ENCODE measurements at regions not wholly inside any gene's neighbourhood (a gene's known extent, or its start where the extent isn't known, plus 50 kb on each side); places are given as distances from the start of the nearest gene placed in this dataset.

DNA sequence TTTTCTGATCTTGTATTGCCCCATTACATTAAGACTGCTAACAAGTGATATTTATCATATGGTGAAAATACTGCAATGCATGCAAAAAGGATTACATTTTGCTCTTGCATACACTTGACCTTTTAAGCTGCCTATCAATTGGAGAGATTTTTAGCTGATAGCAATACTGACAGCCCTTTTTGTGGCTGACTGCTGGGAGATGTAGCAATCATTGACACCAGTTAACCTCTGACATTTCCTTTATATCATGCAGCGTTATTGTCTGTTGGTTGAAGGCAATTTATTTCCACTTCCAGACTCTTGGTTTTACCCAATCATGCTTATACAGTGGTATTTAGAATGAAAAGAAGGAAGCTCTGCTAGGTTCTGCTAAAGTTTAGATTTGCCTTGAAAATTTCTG lies 364.0 kb downstream of the LMO7 start:
- TF ChIP-seq, protein P1, sequence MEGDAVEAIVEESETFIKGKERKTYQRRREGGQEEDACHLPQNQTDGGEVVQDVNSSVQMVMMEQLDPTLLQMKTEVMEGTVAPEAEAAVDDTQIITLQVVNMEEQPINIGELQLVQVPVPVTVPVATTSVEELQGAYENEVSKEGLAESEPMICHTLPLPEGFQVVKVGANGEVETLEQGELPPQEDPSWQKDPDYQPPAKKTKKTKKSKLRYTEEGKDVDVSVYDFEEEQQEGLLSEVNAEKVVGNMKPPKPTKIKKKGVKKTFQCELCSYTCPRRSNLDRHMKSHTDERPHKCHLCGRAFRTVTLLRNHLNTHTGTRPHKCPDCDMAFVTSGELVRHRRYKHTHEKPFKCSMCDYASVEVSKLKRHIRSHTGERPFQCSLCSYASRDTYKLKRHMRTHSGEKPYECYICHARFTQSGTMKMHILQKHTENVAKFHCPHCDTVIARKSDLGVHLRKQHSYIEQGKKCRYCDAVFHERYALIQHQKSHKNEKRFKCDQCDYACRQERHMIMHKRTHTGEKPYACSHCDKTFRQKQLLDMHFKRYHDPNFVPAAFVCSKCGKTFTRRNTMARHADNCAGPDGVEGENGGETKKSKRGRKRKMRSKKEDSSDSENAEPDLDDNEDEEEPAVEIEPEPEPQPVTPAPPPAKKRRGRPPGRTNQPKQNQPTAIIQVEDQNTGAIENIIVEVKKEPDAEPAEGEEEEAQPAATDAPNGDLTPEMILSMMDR (conservative IDR thresholded peaks at IDR 0.05; ENCODE audit: low read depth, low read length) = no peak
- TF ChIP-seq EZH2 (IDR thresholded peaks at IDR 0.05; ENCODE audit: borderline replicate concordance, low read depth, low read length, poor library complexity, severe bottlenecking) = no peak

All from A673 (cell line).